Right lobe of liver (tissue), 4 donors: ENCODE measurements at regions not wholly inside any gene's neighbourhood (a gene's known extent, or its start where the extent isn't known, plus 50 kb on each side); places are given as distances from the start of the nearest gene placed in this dataset.

Experiments
- CTCF ChIP-seq, 4 donors: fragments of 200-600 bp in 3 of 4; fragments of 450-650 bp in 1 of 4; IDR thresholded peaks; one replicate each; pipeline versions ENCODE4 v1.5.1 to v1.8.0; 2016 to 2022; ENCODE audit warnings: antibody characterized with exemption in 4 of 4, mild to moderate bottlenecking in 2 of 4
- POLR2A ChIP-seq: fragments of 450-650 bp; IDR thresholded peaks from one replicate; pipeline ENCODE4 v1.6.1; 2017; ENCODE audit warnings: antibody characterized with exemption, mild to moderate bottlenecking
- donor health status: DM: no; HTN: no; CAD: no.
- donor health status: DM: no; HTN: no; CAD: no.
- donor health status: DM: no; HTN: yes; CAD: no.

GRCh38 chr6:44622956-44623355 is 235.4 kb downstream of the CDC5L start:
- no peak for TF ChIP-seq POLR2A
- TF ChIP-seq CTCF (IDR thresholded peaks at IDR 0.05): no peak
